K562 (cell line): ENCODE measurements at regions not wholly inside any gene's neighbourhood (a gene's known extent, or its start where the extent isn't known, plus 50 kb on each side); places are given as distances from the start of the nearest gene placed in this dataset.

Source experiments
- ATAC-seq: fragments of 200-7000 bp; cut with Tn5 transposase; 3 replicates; pipeline ENCODE4 v1.9.1; 2020; ENCODE audit warnings: moderate library complexity
- BruUV-seq: library from RNA; stranded (reverse); fragments of 400-500 nt; replicated peaks from 2 replicates; lab custom pipeline; 2021; lab: Mats Ljungman, UMichigan
- CTCF ChIA-PET: fragments of 300-600 bp; formaldehyde crosslinking; extraction: SDS; loops from one replicate; lab custom pipeline; 2021; ENCODE audit warnings: low intra/inter-chr PET ratio; lab: Yijun Ruan, JAX
- POLR2A ChIA-PET: fragments of 300-600, 350-650 bp; sonication (Branson Sonifier 250); formaldehyde crosslinking; extraction: SDS; loops from one replicate; lab custom pipeline; 2021; ENCODE audit warnings: antibody characterized with exemption, inconsistent platforms; lab: Yijun Ruan, JAX
- DNase-seq, 4 experiments: peaks; one replicate each; pipeline versions ENCODE4 v3.0.0 to v3.0.0-alpha.2; 2011 to 2018; ENCODE audit warnings: low spot score in 3 of 4, mixed read lengths in 3 of 4; ENCODE audit errors: extremely low read depth in 1 of 4
- FAIRE-seq: peaks from 2 replicates; lab custom pipeline; 2011; peaks lifted over from hg19 to GRCh38; lab: Jason Lieb, UNC
- H2AFZ ChIP-seq: 2 replicates; pipeline ENCODE4 v1.6.0; 2011; ENCODE audit warnings: low read depth, low read length, control low read depth, inconsistent platforms
- H3K27ac ChIP-seq: fragments of 200-600 bp; 3 replicates; pipeline ENCODE4 v1.8.0; 2011; ENCODE audit warnings: low read depth, mild to moderate bottlenecking, control low read depth, inconsistent platforms, low read length, moderate library complexity, mixed read lengths; ENCODE audit errors: extremely low read depth
- H3K27me3 ChIP-seq, 2 experiments: fragments of 300-600 bp in 1 of 2; 2 replicates in 1 of 2; 3 replicates in 1 of 2; pipeline versions ENCODE4 v1.6.0 to v1.8.0; 2011; ENCODE audit warnings: inconsistent platforms in 2 of 2, low read length in 2 of 2, mild to moderate bottlenecking in 1 of 2, mixed read lengths in 1 of 2, moderate library complexity in 1 of 2; ENCODE audit not compliant: control insufficient read depth in 2 of 2, insufficient read depth in 2 of 2
- H3K36me3 ChIP-seq: fragments of 300-600 bp; 3 replicates; pipeline ENCODE4 v1.8.0; 2011; ENCODE audit warnings: mild to moderate bottlenecking, low read length, inconsistent platforms; ENCODE audit not compliant: control insufficient read depth, insufficient read depth
- H3K4me1 ChIP-seq, 2 experiments: fragments of 200-600 bp in 1 of 2; replicated peaks in 1 of 2; 2 replicates in 1 of 2; 3 replicates in 1 of 2; pipeline versions ENCODE4 v1.5.1 to v1.8.0; 2011; ENCODE audit warnings: inconsistent platforms in 2 of 2, low read length in 2 of 2, mild to moderate bottlenecking in 1 of 2, mixed read lengths in 1 of 2, moderate library complexity in 1 of 2; ENCODE audit not compliant: control insufficient read depth in 2 of 2, insufficient read depth in 2 of 2
- H3K4me2 ChIP-seq: 2 replicates; pipeline ENCODE4 v1.6.1; 2011; ENCODE audit warnings: low read length, control low read depth, inconsistent platforms, mixed read lengths; ENCODE audit not compliant: insufficient read depth
- H3K4me3 ChIP-seq: fragments of 200-600 bp; sonication (generic), shearing (Covaris generic); 2 replicates; pipeline ENCODE4 v1.5.1; 2016; ENCODE audit warnings: control low read depth, inconsistent platforms
- H3K79me2 ChIP-seq: fragments of 200-600 bp; 3 replicates; pipeline ENCODE4 v1.8.0; 2011; ENCODE audit warnings: low read length, inconsistent platforms; ENCODE audit not compliant: control insufficient read depth, insufficient read depth
- H3K9ac ChIP-seq, 2 experiments: 2 replicates each; pipeline versions ENCODE4 v1.6.0 to v1.6.1; 2011; ENCODE audit warnings: low read depth in 2 of 2, low read length in 2 of 2, control low read depth in 1 of 2, inconsistent platforms in 1 of 2, mild to moderate bottlenecking in 1 of 2, mixed read lengths in 1 of 2; ENCODE audit not compliant: insufficient read depth in 1 of 2
- H3K9me1 ChIP-seq: one replicate; pipeline ENCODE4 v1.6.0; 2011; ENCODE audit warnings: inconsistent platforms, mild to moderate bottlenecking, low read length, moderate library complexity; ENCODE audit not compliant: control insufficient read depth, insufficient read depth
- H3K9me3 ChIP-seq: replicated peaks from 2 replicates; pipeline ENCODE4 v1.5.1; 2011; ENCODE audit warnings: low read depth, low read length, inconsistent platforms; ENCODE audit not compliant: control insufficient read depth, insufficient read depth
- H4K20me1 ChIP-seq: replicated peaks from 2 replicates; pipeline ENCODE4 v1.6.1; 2011; ENCODE audit warnings: low read length, inconsistent platforms, mixed read lengths; ENCODE audit not compliant: control insufficient read depth, insufficient read depth
- ATF6 ChIP-seq: sonication (generic); formaldehyde crosslinking; IDR thresholded peaks from 2 replicates; pipeline ENCODE4 v1.4.0; 2020; ENCODE audit warnings: mild to moderate bottlenecking, missing genetic modification reagents
- BMI1 ChIP-seq: fragments of 150-350 bp; IDR thresholded peaks from 2 replicates; pipeline ENCODE4 v1.6.1; 2014; ENCODE audit warnings: low read length
- PML ChIP-seq: IDR thresholded peaks from 2 replicates; pipeline ENCODE4 v1.6.1; 2012; ENCODE audit warnings: low read length, inconsistent platforms
- SP1 ChIP-seq: sonication (generic); formaldehyde crosslinking; IDR thresholded peaks from 2 replicates; pipeline ENCODE4 v1.8.1; 2022; ENCODE audit warnings: mild to moderate bottlenecking, missing genetic modification reagents
- ZNF124 ChIP-seq: sonication (generic); formaldehyde crosslinking; IDR thresholded peaks from 2 replicates; pipeline ENCODE4 v1.8.1; 2022; ENCODE audit warnings: missing genetic modification reagents
- ZNF133 ChIP-seq: fragments of 250-450 bp; sonication (Bioruptor Pico); IDR thresholded peaks from 2 replicates; pipeline ENCODE4 v1.4.0; 2020; ENCODE audit warnings: mild to moderate bottlenecking
- ZNF75A ChIP-seq: fragments of 450-650 bp; formaldehyde crosslinking; IDR thresholded peaks from 2 replicates; pipeline ENCODE4 v1.4.0; 2020; ENCODE audit warnings: mild to moderate bottlenecking
- WGBS: fragments of 100-300 bp; shearing (Covaris generic); methylation state at CpG from one replicate; pipeline ENCODE4 v1.1.6; 2016; ENCODE audit warnings: low coverage, mixed read lengths; ENCODE audit not compliant: insufficient coverage; ENCODE audit errors: missing lambda C conversion rate; 5-methylcytosine and 5-hydroxymethylcytosine counted together
- in situ Hi-C: fragments of 300-500 bp; cut with MboI; formaldehyde crosslinking; loops from 4 replicates; pipeline ENCODE4 v1.15.0; 2018; ENCODE audit warnings: inconsistent platforms, mixed read lengths
- intact Hi-C: fragments of 100-400 bp; cut with micrococcal nuclease; formaldehyde crosslinking; loops from 2 replicates; pipeline ENCODE4 v1.14.2; 2022
- TF ChIP-seq, protein P1 (sequence below): fragments of 450-650 bp; IDR thresholded peaks from 2 replicates; pipeline ENCODE4 v1.6.1; 2018; ENCODE audit not compliant: partially characterized antibody
- TF ChIP-seq, protein P2 (sequence below): sonication (generic); formaldehyde crosslinking; IDR thresholded peaks from 2 replicates; pipeline ENCODE4 v1.9.0; 2022; ENCODE audit warnings: mild to moderate bottlenecking, missing genetic modification reagents
- TF ChIP-seq, protein P3 (sequence below): fragments of 450-650 bp; conservative IDR thresholded peaks from 2 replicates; pipeline ENCODE4 v1.6.1; 2016; ENCODE audit warnings: missing genetic modification characterization, low read depth, mild to moderate bottlenecking, control low read depth, missing compliant biosample characterization

DNA sequence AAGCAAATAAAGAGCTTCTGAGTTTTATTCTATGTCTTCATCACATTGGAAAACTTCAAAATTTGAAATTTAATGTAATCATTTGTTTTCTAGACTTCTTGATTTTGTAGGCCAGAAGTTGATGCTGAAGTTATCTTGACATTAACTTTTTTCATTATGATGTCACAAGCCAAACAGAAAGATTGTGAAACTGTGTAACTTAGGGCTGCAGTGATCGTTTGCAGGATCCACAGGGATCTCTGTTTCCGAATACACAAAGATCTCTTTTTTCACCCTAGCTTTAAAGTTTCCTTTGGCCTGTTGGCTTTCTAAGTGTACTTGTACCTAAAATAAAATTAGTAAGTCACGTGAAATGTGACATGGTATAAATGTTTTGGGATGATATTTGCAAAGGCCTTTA, 594.9 kb upstream of the CDH2 start (continued):
- TF ChIP-seq, protein P1, sequence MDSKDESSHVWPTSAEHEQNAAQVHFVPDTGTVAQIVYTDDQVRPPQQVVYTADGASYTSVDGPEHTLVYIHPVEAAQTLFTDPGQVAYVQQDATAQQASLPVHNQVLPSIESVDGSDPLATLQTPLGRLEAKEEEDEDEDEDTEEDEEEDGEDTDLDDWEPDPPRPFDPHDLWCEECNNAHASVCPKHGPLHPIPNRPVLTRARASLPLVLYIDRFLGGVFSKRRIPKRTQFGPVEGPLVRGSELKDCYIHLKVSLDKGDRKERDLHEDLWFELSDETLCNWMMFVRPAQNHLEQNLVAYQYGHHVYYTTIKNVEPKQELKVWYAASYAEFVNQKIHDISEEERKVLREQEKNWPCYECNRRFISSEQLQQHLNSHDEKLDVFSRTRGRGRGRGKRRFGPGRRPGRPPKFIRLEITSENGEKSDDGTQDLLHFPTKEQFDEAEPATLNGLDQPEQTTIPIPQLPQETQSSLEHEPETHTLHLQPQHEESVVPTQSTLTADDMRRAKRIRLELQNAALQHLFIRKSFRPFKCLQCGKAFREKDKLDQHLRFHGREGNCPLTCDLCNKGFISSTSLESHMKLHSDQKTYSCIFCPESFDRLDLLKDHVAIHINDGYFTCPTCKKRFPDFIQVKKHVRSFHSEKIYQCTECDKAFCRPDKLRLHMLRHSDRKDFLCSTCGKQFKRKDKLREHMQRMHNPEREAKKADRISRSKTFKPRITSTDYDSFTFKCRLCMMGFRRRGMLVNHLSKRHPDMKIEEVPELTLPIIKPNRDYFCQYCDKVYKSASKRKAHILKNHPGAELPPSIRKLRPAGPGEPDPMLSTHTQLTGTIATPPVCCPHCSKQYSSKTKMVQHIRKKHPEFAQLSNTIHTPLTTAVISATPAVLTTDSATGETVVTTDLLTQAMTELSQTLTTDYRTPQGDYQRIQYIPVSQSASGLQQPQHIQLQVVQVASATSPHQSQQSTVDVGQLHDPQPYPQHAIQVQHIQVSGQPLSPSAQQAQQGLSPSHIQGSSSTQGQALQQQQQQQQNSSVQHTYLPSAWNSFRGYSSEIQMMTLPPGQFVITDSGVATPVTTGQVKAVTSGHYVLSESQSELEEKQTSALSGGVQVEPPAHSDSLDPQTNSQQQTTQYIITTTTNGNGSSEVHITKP = no peak
- TF ChIP-seq, all 486 proteins: peak for 0

DNA sequence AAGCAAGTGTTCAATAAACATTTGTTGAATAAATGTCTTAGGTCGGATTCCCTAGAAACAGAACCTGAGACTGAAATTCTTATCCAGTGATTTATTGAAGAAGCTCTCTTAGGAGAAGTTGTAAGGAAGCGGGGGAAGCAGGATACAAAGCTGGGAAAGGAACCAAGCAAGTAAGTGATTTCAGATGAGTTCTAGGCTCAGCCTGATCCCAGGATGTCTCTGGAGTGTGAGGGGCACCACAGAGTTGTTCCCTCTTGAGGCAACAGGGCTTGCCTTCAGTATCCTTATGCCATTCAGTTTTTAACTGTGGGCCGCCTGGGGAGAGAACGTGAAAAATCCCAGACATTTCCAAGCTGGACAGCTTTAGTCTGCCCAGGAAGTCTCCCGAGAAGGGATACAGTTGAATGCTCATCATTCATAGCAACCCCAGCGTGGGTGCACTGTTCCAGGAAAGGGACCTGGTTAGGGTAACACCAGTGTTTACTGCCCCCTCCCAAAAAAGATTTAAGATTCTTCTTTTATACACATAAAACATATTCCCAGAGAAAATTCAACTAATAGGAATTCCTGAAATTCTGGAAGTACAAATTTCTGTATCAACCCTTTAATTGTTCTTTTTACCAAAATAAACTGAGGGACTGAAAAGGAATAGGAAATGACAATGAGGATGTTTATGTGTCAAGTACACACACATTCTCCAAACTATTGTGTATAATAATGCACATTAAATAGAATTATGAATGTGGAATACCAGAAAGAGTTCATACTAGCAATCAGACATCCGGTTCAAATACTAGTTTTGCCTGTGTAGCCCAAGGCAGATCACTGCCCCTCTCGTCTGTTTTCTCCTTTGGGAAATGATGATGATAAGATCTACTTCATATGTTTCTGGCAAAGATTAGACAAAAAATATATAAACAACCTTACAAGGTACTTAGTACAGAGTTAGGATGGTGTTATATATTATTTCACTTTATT, 592.1 kb upstream of the CDH2 start:
- Histone ChIP-seq H4K20me1 (no peaks in the 10 kb centered on the region), H3K4me1 (no peaks in the 10 kb centered on the region), H3K9me1 (no peaks in the 10 kb centered on the region), H3K36me3 (no peaks in the 10 kb centered on the region), H3K4me3 (no peak overlapping the region), H3K27ac (no peak overlapping the region), H3K9me3 (no peaks in the 10 kb centered on the region), H3K79me2 (no peaks in the 10 kb centered on the region), H3K9ac (no peak overlapping the region), H3K4me2 (no peak overlapping the region), H3K27me3 (no peaks in the 10 kb centered on the region), H2AFZ (no peak overlapping the region)
- no peak for FAIRE-seq
- ChIA-PET CTCF (no interaction called here), POLR2A (no interaction called here)
- in situ Hi-C loops = no loop called here
- no peak for TF ChIP-seq ATF6 (CRISPR knock-in tag)
- no peak for TF ChIP-seq SP1 (CRISPR knock-in tag)
- TF ChIP-seq ZNF133 (CRISPR knock-in tag) = no peak
- TF ChIP-seq, protein P2, sequence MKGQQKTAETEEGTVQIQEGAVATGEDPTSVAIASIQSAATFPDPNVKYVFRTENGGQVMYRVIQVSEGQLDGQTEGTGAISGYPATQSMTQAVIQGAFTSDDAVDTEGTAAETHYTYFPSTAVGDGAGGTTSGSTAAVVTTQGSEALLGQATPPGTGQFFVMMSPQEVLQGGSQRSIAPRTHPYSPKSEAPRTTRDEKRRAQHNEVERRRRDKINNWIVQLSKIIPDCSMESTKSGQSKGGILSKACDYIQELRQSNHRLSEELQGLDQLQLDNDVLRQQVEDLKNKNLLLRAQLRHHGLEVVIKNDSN (CRISPR knock-in tag) = no peak
- no peak for TF ChIP-seq ZNF75A (CRISPR knock-in tag)
- TF ChIP-seq BMI1 = no peak
- TF ChIP-seq, protein P3, sequence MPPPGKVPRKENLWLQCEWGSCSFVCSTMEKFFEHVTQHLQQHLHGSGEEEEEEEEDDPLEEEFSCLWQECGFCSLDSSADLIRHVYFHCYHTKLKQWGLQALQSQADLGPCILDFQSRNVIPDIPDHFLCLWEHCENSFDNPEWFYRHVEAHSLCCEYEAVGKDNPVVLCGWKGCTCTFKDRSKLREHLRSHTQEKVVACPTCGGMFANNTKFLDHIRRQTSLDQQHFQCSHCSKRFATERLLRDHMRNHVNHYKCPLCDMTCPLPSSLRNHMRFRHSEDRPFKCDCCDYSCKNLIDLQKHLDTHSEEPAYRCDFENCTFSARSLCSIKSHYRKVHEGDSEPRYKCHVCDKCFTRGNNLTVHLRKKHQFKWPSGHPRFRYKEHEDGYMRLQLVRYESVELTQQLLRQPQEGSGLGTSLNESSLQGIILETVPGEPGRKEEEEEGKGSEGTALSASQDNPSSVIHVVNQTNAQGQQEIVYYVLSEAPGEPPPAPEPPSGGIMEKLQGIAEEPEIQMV (tag) = no peak
- TF ChIP-seq PML = no peak
- TF ChIP-seq ZNF124 (CRISPR knock-in tag) = no peak
- ATAC-seq = no peak
- 1% methylated on average over 8 of the region's 8 CpGs for WGBS
- no peak for DNase-seq
- intact Hi-C loops = no loop called here
- BruUV-seq = no TSS peak
